ENCODE measurements at regions not wholly inside any gene's neighbourhood (a gene's known extent, or its start where the extent isn't known, plus 50 kb on each side); places are given as distances from the start of the nearest gene placed in this dataset.
"Not testable (repeated sequence)": the region's sequence is repeated elsewhere in the genome, so short reads cannot be mapped to it uniquely, and the experiment has no call there.

GRCh38 chr17:71519285-71519684 is 601.5 kb upstream of the SOX9 start:
- no peak for DNase-seq

GRCh38 chr17:71521724-71522123 is 599.1 kb upstream of the SOX9 start:
- no peak for DNase-seq

DNA sequence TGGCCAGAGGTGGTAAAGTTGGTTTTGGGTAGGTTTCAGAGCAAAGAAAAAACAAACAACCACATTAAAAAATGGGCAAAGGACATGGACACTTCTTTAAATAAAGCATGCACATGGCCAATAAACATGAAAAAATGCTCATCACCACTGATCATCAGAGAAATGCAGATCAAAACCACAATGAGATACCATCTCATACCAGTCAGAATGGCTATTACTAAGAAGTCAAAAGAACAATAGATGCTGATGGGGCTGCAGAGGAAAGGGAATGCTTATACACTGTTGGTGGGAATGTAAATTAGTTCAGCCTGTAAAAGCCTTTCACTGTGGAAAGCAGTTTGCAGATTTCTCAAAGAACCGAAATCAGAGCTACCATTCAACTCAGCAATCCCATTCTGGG is 598.4 kb upstream of the SOX9 start:
- DNase-seq, result no peak

- DNase-seq, result no peak
These were observed 593.5 kb upstream of the SOX9 start for GRCh38 chr17:71527311-71527710.

- DNase-seq, result no peak
These were observed 592.6 kb upstream of the SOX9 start for GRCh38 chr17:71528210-71528609.

- DNase-seq, result no peak
These were observed 590.6 kb upstream of the SOX9 start for GRCh38 chr17:71530248-71530647.

- DNase-seq, result no peak
These were observed 585.5 kb upstream of the SOX9 start for GRCh38 chr17:71535321-71535720.

DNA sequence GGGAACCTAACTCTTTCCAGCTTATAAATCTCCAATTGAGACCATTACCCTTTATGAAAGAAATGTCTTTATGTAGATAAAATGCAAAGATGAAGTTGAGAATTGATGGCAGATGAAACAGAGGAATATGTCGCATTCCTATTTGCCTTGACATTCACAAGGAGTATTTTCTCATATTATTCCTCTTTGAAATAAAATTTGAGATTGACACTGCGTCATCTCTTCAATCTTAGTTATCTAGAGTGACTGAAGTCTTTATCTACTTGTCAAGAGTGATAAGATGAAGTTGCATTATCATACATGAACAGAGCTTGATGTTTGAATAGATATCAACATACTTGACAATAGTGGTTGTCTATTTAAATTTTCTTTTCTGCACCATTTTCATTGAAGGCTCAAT is 574.4 kb upstream of the SOX9 start:
- no peak for DNase-seq

DNA sequence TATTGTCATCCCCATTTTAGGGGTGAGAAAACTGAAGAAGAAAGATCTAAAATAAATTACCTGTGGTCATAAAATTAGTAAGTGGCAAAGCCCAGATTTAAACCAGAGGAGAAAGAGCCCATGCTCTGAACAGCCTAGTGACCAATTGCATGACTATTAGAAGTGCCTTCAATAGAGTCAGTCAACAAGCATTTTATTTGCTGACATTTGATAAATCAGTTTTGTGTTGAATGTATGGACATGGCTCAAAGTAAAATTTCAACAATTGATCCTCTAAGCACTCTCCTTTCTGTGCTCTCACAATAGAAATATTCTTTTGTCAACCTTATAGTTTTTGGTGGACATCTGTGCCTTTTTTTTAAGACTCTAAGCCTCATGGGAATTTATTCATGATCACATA is 572.9 kb upstream of the SOX9 start:
- DNase-seq, result no peak

DNA sequence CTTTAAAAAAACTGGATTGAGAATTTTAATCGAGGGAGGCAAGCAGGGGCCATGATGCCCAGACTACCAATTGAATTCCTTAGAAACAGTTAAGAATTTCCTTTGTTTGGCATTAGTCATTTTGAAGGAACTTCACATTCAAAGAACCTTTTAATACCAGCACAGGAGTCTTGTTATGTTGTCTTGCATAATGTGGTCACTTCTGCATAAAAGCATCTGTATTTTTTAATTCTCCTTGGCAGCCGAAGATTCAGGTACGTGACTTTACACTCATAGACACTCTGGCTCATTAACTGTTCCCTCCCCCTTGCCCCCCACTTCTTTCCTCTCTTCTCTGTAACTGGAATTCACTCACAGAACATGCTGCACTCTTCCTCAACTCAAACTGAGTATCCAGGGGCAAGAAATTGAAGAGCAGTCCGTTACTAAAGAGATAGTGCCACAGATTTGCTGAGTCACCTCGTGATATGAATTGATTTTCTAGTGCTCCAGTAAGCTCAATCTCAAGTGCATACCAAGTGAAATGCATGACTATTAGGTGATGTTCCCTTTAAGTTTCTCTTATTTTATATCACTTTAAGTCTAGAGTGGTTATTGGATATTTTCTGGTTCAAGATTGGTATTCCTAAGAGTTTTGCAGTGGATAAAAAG is 572.2 kb upstream of the SOX9 start:
- DNase-seq, result no peak

DNA sequence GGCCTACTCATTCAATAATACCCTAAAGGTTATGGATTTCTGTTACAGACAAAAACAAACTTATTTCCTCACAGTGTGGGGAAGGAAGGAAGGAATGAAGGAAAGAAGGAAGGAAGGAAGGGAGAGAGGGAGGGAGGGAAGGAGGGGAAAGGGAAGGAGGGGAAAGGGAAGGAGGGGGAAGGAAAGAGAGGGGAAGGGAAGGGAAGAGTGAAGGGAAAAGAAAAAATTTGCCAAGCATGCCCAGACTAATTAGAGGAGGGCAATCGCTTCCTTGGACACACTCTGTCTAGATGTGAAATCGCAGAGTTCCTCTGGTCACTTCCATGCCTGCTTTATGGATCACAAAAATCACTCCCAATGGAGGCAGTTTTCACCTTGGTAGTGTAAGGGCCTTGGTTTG is 570.1 kb upstream of the SOX9 start:
- DNase-seq, result no peak

GRCh38 chr17:71553381-71553780 is 567.4 kb upstream of the SOX9 start:
- DNase-seq, result no peak

- no peak for DNase-seq
These were observed 561.9 kb upstream of the SOX9 start for GRCh38 chr17:71558901-71559300.

DNA sequence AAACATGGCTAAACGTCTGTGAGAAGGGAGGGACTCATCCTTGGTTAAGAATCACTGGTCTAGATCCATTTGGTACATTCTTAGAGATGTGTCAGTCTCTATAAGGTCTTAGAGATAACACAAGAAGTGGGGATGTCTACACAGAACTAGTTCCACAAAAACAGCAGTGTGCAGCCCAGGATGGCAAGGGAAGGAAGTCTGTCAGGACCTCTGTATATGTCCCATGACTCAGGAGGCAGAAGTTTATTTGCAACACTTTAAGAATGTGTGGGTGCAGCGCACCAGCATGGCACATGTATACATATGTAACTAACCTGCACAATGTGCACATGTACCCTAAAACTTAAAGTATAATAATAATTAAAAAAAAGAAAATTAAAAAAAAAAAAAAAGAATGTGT is 548.5 kb upstream of the SOX9 start:
- no peak for DNase-seq

DNA sequence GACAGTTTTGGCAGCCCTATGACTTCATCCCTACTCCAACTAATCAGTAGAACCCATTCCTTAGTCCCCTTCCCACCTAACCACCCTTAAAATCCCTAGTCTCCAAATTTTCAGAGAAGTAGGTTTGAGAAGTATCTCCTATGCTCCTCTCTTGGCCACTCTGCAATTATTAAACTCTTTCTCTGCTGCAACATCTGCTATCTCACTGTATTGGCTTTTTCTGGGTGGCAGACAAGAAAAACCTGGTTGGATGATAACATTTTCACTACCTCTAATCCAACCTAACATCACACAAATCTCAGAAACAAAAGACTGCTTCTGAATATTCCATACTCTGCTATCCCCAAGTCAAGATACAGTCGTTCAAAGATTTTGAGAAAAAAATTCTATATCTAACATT is 542.4 kb upstream of the SOX9 start:
- DNase-seq, result no peak

GRCh38 chr17:71580220-71580619 is 540.6 kb upstream of the SOX9 start:
- no peak for DNase-seq

- DNase-seq, result no peak
These were observed 535.3 kb upstream of the SOX9 start for GRCh38 chr17:71585540-71585939.

DNA sequence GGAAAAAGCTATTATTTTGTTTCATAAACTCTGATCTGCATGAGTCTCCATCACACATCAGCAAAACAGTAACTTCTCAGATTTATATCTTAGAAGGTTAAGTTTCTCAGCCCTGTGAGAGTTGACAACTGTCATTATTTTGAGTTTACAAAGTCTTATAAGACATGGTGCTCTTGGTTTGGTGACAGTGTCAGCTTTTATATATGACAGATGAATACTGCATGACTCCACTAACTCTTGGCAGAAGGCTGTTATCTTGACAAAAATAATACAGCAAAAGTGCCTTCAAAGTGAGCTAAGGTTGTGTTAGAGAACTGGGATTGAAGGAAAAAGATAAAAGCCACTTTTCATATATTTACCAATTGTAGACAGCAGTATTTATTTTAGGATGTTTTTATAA is 528.4 kb upstream of the SOX9 start:
- DNase-seq, result no peak

- no peak for DNase-seq
These were observed 527.7 kb upstream of the SOX9 start for GRCh38 chr17:71593078-71593477.

DNA sequence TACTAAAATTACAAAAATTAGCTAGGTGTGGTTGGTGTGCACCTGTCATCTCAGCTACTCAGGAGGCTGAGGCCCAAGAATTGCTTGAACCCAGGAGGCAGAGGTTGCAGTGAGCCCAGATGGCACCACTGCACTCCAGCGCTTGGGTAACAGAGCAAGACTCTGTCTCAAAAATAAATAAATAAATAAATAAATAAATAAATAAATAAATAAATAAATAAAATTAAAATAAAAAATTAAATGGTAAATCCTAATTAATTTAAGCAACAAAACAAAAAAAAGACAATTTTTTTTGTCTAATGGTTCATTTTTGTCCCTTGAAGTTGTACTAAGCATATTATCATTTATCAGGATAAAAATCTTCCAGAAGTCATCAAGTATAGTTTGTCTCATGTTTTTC is 521.2 kb upstream of the SOX9 start:
- not testable (repeated sequence) for DNase-seq

- DNase-seq, result no peak
These were observed 520.6 kb upstream of the SOX9 start for GRCh38 chr17:71600137-71600789.

DNA sequence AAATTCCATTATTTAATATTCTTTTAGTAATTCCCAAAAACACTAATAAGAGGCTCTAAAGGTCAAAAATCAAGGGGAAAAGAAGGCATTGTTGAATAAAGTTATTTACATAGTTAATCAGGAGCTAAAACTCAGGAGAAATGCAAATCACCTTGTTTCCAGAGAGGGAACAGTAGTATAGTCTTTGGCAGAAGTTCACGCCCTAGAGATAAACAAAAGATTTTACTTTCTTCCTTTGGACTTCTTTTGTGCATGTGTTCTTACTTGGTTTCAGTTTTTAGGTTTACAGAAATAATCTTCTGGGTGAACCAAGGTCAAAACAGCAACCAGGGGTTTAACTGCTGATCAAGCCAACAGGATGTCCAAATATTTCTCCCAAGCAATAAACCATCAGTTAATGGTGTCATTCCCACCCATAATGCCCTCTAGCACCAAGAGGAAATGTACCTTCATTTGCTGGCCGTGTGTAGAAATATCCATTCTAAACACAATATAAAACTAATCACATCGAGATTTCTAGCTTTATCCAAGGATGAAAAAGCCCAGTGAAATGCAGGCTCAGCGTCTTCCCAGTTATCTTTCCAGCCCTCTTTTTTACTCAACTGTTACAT is 518.8 kb upstream of the SOX9 start:
- DNase-seq, result no peak

DNA sequence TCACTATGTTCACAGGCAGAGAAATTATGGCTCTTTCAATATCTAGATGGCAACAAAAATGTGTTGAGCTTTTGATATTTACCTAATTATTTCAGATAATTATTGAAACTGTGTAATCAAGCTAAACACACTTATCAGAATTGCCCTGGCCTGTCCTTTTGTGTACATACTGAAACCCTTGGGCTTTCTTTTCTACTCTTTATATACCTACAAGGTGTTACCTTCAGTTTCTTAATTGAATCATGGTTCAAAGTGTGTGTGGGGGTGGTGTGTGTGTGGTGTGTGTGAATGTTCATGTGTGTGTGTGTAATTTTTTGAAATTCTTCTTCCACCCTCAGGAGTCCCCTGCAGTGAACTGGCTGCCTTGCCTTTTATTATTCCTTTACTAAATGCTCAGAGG is 506.8 kb upstream of the SOX9 start:
- no peak for DNase-seq

DNA sequence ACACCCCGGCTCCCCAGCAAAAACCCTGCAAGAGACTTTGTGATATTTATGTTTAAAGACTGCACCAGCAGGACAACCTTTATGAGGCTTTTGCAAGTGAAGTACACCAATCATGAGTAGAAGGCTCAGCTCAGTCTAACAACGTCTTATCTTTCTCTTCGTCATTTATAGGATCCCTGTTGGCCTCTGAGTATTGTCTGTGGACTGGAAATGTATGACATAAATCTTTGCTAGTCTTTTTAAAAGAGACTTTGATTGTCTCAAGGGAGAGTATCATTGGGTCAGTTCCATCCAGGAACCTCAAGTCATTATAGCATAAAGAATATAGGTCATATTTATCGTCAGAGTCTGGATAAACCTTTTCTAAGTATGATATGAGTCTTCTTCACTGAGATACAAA is 505.0 kb upstream of the SOX9 start:
- no peak for DNase-seq

DNA sequence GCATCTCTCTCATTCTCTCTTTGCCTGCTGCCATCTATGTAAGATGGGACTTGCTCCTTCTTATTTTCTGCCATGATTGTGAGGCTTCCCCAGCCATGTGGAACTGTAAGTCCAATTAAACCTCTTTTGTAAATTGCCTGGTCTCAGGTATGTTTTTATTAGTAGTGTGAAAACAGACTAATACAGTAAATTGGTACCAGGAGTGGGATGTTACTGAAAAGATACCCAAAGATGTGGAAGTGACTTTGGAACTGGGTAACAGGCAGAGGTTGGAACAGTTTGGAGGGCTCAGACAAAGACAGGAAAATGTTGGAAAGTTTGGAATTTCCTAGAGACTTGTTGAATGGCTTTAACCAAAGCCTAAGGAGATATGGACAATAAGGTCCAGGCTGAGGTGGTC is 503.1 kb upstream of the SOX9 start:
- not testable (repeated sequence) for DNase-seq
